ENCODE measurements at regions not wholly inside any gene's neighbourhood (a gene's known extent, or its start where the extent isn't known, plus 50 kb on each side); places are given as distances from the start of the nearest gene placed in this dataset.

- CTCF ChIA-PET = no interaction called here
- no peaks in the 10 kb centered on the region for H3K4me1 Mint-ChIP-seq (ENCODE audit: low read depth, unreplicated experiment)
- no peaks in the 10 kb centered on the region for H3K36me3 Mint-ChIP-seq (ENCODE audit: insufficient read depth, unreplicated experiment)
- Histone ChIP-seq H3K36me3 (ENCODE audit: control insufficient read depth, insufficient read depth, low read length) (no peaks in the 10 kb centered on the region), H3K4me1 (no peaks in the 10 kb centered on the region), H3K4me3 (ENCODE audit: low read depth, low read length) (no peak overlapping the region), H3K27me3 (replicated peaks; ENCODE audit: control insufficient read depth, insufficient read depth, low read length) (no peaks in the 10 kb centered on the region), H3K9me3 (0 out of 2 replicates have a peak, but pooled peaks cover 4% of the 10 kb centered on the region)
- peaks cover 9% of the 10 kb centered on the region for H3K9me3 Mint-ChIP-seq (ENCODE audit: unreplicated experiment)
- TF ChIP-seq CTCF (IDR thresholded peaks at IDR 0.05; ENCODE audit: insufficient read depth in 1 of 2, low read depth in 1 of 2, low read length in 1 of 2, severe bottlenecking in 1 of 2, unreplicated experiment in 1 of 2) = no peak
- intact Hi-C loops (cut with micrococcal nuclease; ENCODE audit: unreplicated experiment) = no loop called here
- peaks cover 9% of the 10 kb centered on the region for H3K27me3 Mint-ChIP-seq (ENCODE audit: insufficient read depth, unreplicated experiment)
- no peak overlapping the region for H3K4me3 Mint-ChIP-seq (ENCODE audit: unreplicated experiment)
- H3K27ac Mint-ChIP-seq (ENCODE audit: unreplicated experiment) = no peak overlapping the region
- no peak for DNase-seq
- no TSS peak for BruUV-seq (replicated peaks)
- POLR2A ChIA-PET = no interaction called here
Observed at GRCh38 chr5:145210020-145210419, 625.1 kb downstream of the PRELID2 start.

GRCh38 chr5:145205546-145205945 is 629.6 kb downstream of the PRELID2 start:
- Mint-ChIP-seq H3K9me3 (ENCODE audit: unreplicated experiment) (no peaks in the 10 kb centered on the region), H3K4me3 (ENCODE audit: unreplicated experiment) (no peak overlapping the region), H3K36me3 (ENCODE audit: insufficient read depth, unreplicated experiment) (no peaks in the 10 kb centered on the region), H3K27ac (ENCODE audit: unreplicated experiment) (no peak overlapping the region), H3K27me3 (ENCODE audit: insufficient read depth, unreplicated experiment) (peaks cover 6% of the 10 kb centered on the region), H3K4me1 (ENCODE audit: low read depth, unreplicated experiment) (no peaks in the 10 kb centered on the region)
- ChIA-PET POLR2A (no interaction called here), CTCF (no interaction called here)
- no peak for DNase-seq
- Histone ChIP-seq H3K9me3 (no peaks in the 10 kb centered on the region), H3K4me1 (no peaks in the 10 kb centered on the region), H3K27me3 (replicated peaks; ENCODE audit: control insufficient read depth, insufficient read depth, low read length) (no peaks in the 10 kb centered on the region), H3K4me3 (ENCODE audit: low read depth, low read length) (no peak overlapping the region), H3K36me3 (ENCODE audit: control insufficient read depth, insufficient read depth, low read length) (no peaks in the 10 kb centered on the region)
- no peak for TF ChIP-seq CTCF (IDR thresholded peaks at IDR 0.05; ENCODE audit: insufficient read depth in 1 of 2, low read depth in 1 of 2, low read length in 1 of 2, severe bottlenecking in 1 of 2, unreplicated experiment in 1 of 2)
- BruUV-seq (replicated peaks) = no TSS peak
- intact Hi-C loops (cut with micrococcal nuclease; ENCODE audit: unreplicated experiment) = no loop called here

- Histone ChIP-seq H3K27me3 (replicated peaks; ENCODE audit: control insufficient read depth, insufficient read depth, low read length) (no peaks in the 10 kb centered on the region), H3K36me3 (ENCODE audit: control insufficient read depth, insufficient read depth, low read length) (no peaks in the 10 kb centered on the region), H3K4me3 (ENCODE audit: low read depth, low read length) (no peak overlapping the region), H3K4me1 (no peaks in the 10 kb centered on the region), H3K9me3 (no peaks in the 10 kb centered on the region)
- H3K4me3 Mint-ChIP-seq (ENCODE audit: unreplicated experiment) = no peak overlapping the region
- no peak for DNase-seq
- no peaks in the 10 kb centered on the region for H3K4me1 Mint-ChIP-seq (ENCODE audit: low read depth, unreplicated experiment)
- BruUV-seq (replicated peaks) = no TSS peak
- POLR2A ChIA-PET = no interaction called here
- TF ChIP-seq CTCF (IDR thresholded peaks at IDR 0.05; ENCODE audit: insufficient read depth in 1 of 2, low read depth in 1 of 2, low read length in 1 of 2, severe bottlenecking in 1 of 2, unreplicated experiment in 1 of 2) = no peak
- intact Hi-C loops (cut with micrococcal nuclease; ENCODE audit: unreplicated experiment) = no loop called here
- CTCF ChIA-PET = no interaction called here
- H3K27me3 Mint-ChIP-seq (ENCODE audit: insufficient read depth, unreplicated experiment) = peaks cover 6% of the 10 kb centered on the region
- H3K27ac Mint-ChIP-seq (ENCODE audit: unreplicated experiment) = no peak overlapping the region
- no peaks in the 10 kb centered on the region for H3K36me3 Mint-ChIP-seq (ENCODE audit: insufficient read depth, unreplicated experiment)
- H3K9me3 Mint-ChIP-seq (ENCODE audit: unreplicated experiment) = no peaks in the 10 kb centered on the region
Observed at GRCh38 chr5:145204743-145205142, 630.4 kb downstream of the PRELID2 start.
